Transverse colon (tissue), 4 donors: ENCODE measurements at regions not wholly inside any gene's neighbourhood (a gene's known extent, or its start where the extent isn't known, plus 50 kb on each side); places are given as distances from the start of the nearest gene placed in this dataset.

ENCODE experiments used
- DNase-seq: peaks from one replicate; pipeline ENCODE4 v3.0.0-alpha.2; 2019
- H3K27ac ChIP-seq, 4 donors: fragments of 200-600 bp; sonication (generic); 2 replicates each; pipeline ENCODE4 v1.5.1; 2016 to 2018; ENCODE audit warnings: inconsistent platforms in 4 of 4
- H3K27me3 ChIP-seq: fragments of 200-600 bp; sonication (generic); 2 replicates; pipeline ENCODE4 v1.5.1; 2017; ENCODE audit warnings: inconsistent platforms
- H3K36me3 ChIP-seq, 4 donors: fragments of 200-600 bp; sonication (generic); 2 replicates each; pipeline ENCODE4 v1.5.1; 2017 to 2019; ENCODE audit warnings: inconsistent platforms in 4 of 4
- H3K4me1 ChIP-seq, 4 donors: fragments of 200-600 bp; sonication (generic); 2 replicates each; pipeline ENCODE4 v1.5.1; 2017 to 2020; ENCODE audit warnings: inconsistent platforms in 4 of 4
- H3K4me3 ChIP-seq, 4 donors: fragments of 200-600 bp; sonication (generic); 1 replicate in 1 of 4; 2 replicates in 3 of 4; pipeline versions ENCODE4 v1.5.1 to v1.6.1; 2017 to 2019; ENCODE audit warnings: inconsistent platforms in 4 of 4
- H3K9me3 ChIP-seq, 2 donors: fragments of 200-600 bp; sonication (generic); 2 replicates each; pipeline ENCODE4 v1.5.1; 2017 to 2019; ENCODE audit warnings: inconsistent platforms in 2 of 2
- CTCF ChIP-seq, 5 experiments: fragments of 200-600 bp in 3 of 5; fragments of 450-650 bp in 2 of 5; sonication (generic) in 3 of 5; IDR thresholded peaks; 1 replicate in 2 of 5; 2 replicates in 3 of 5; pipeline ENCODE4 v1.5.1; 2016 to 2017; ENCODE audit warnings: antibody characterized with exemption in 5 of 5, inconsistent platforms in 3 of 5, mild to moderate bottlenecking in 2 of 5, moderate library complexity in 1 of 5
- EP300 ChIP-seq: sonication (generic); formaldehyde crosslinking; IDR thresholded peaks from one replicate; pipeline ENCODE4 v1.6.1; 2017; ENCODE audit warnings: antibody characterized with exemption, low read depth
- POLR2A ChIP-seq: fragments of 450-650 bp; IDR thresholded peaks from one replicate; pipeline ENCODE4 v1.6.1; 2016; ENCODE audit warnings: antibody characterized with exemption, mild to moderate bottlenecking, moderate library complexity
- POLR2AphosphoS5 ChIP-seq, 3 donors: sonication (generic); formaldehyde crosslinking; IDR thresholded peaks; one replicate each; pipeline ENCODE4 v1.6.1; 2016; ENCODE audit warnings: antibody characterized with exemption in 3 of 3
- WGBS, 2 donors: methylation state at CpG; one replicate each; pipeline ENCODE4 v1.1.5; 2018; ENCODE audit warnings: low coverage in 1 of 2; 5-methylcytosine and 5-hydroxymethylcytosine counted together
- in situ Hi-C, 4 donors: fragments of 200-750 bp; cut with MboI; loops; one replicate each; pipeline versions ENCODE4 v1.15.0 to v1.15.1; 2017; ENCODE audit warnings: low sequenced_read_pairs in 3 of 4, low pct_ligation_motif_present in 1 of 4, low pct_unique_long_range_greater_than_20kb in 1 of 4
- intact Hi-C: fragments of 100-400 bp; cut with DNase I; formaldehyde crosslinking; loops from one replicate; pipeline ENCODE4 v1.15.1; 2023; ENCODE audit warnings: low total_unique reads

- TF ChIP-seq CTCF (IDR thresholded peaks at IDR 0.05) (no peak), EP300 (no peak), POLR2A (no peak), POLR2AphosphoS5 (IDR thresholded peaks at IDR 0.05) (no peak)
Measured at GRCh38 chr6:114520976-114521375, 178.2 kb upstream of the HS3ST5 start.

GRCh38 chr6:114514170-114514569 lies 171.3 kb upstream of the HS3ST5 start:
- Histone ChIP-seq H3K4me1 (no peaks in the 10 kb centered on the region), H3K4me3 (no peak overlapping the region), H3K9me3 (no peaks in the 10 kb centered on the region), H3K36me3 (no peaks in the 10 kb centered on the region), H3K27me3 (no peaks in the 10 kb centered on the region), H3K27ac (no peak overlapping the region)
- intact Hi-C loops (no loop called here), in situ Hi-C loops (no loop called here)
- TF ChIP-seq CTCF (IDR thresholded peaks at IDR 0.05) = no peak
- no peak for TF ChIP-seq EP300
- TF ChIP-seq POLR2A = no peak
- TF ChIP-seq POLR2AphosphoS5 (IDR thresholded peaks at IDR 0.05) = no peak
- no peak for DNase-seq
- 20 to 39% methylated on average over 1 of the region's 1 CpG for WGBS, 2 donors

More at GRCh38 chr6:114520976-114521375, 178.2 kb upstream of the HS3ST5 start:
- no peaks in the 10 kb centered on the region for H3K9me3 ChIP-seq
- H3K36me3 ChIP-seq = no peaks in the 10 kb centered on the region
- DNase-seq = no peak
- no peaks in the 10 kb centered on the region for H3K4me1 ChIP-seq
- no peak overlapping the region for H3K27ac ChIP-seq
- H3K27me3 ChIP-seq = no peaks in the 10 kb centered on the region
- intact Hi-C loops = no loop called here
- no peak overlapping the region for H3K4me3 ChIP-seq
- in situ Hi-C loops = no loop called here
- 79 to 90% methylated on average over 3 of the region's 3 CpGs for WGBS, 2 donors

GRCh38 chr6:114471450-114471849 lies 128.6 kb upstream of the HS3ST5 start:
- DNase-seq = no peak
- H3K36me3 ChIP-seq = no peaks in the 10 kb centered on the region
- H3K4me3 ChIP-seq = no peak overlapping the region
- 82 to 90% methylated on average over 2 to 3 of the region's 3 CpGs for whole genome bisulfite sequencing, 2 donors
- H3K27me3 ChIP-seq = no peaks in the 10 kb centered on the region
- H3K9me3 ChIP-seq = no peaks in the 10 kb centered on the region
- in situ Hi-C loops (no loop called here), intact Hi-C loops (no loop called here)
- TF ChIP-seq POLR2AphosphoS5 (IDR thresholded peaks at IDR 0.05) (no peak), EP300 (no peak), POLR2A (no peak), CTCF (IDR thresholded peaks at IDR 0.05) (no peak)
- no peaks in the 10 kb centered on the region for H3K4me1 ChIP-seq
- no peak overlapping the region for H3K27ac ChIP-seq

- no peaks in the 10 kb centered on the region for H3K27me3 ChIP-seq
- H3K4me3 ChIP-seq = no peak overlapping the region
- in situ Hi-C loops = no loop called here
- intact Hi-C loops = no loop called here
- no peaks in the 10 kb centered on the region for H3K9me3 ChIP-seq
- H3K36me3 ChIP-seq = no peaks in the 10 kb centered on the region
- no peak for DNase-seq
- WGBS, 2 donors = 71 to 85% methylated on average over 2 of the region's 2 CpGs
- no peak for TF ChIP-seq EP300
- TF ChIP-seq POLR2A = no peak
- no peak for TF ChIP-seq POLR2AphosphoS5 (IDR thresholded peaks at IDR 0.05)
- TF ChIP-seq CTCF (IDR thresholded peaks at IDR 0.05) = no peak
- H3K27ac ChIP-seq = no peak overlapping the region
- no peaks in the 10 kb centered on the region for H3K4me1 ChIP-seq
Measured at GRCh38 chr6:114467931-114468330, 125.1 kb upstream of the HS3ST5 start.
